DMS 273 treated with DMSO at 0.1 percent for 48 hours (cell line): ENCODE measurements at regions not wholly inside any gene's neighbourhood (a gene's known extent, or its start where the extent isn't known, plus 50 kb on each side); places are given as distances from the start of the nearest gene placed in this dataset.
"Not testable (repeated sequence)": the region's sequence is repeated elsewhere in the genome, so short reads cannot be mapped to it uniquely, and the experiment has no call there.

Source experiments
- DNase-seq: peaks from one replicate; lab custom pipeline; 2025; lab: John Stamatoyannopoulos, UW

DNA sequence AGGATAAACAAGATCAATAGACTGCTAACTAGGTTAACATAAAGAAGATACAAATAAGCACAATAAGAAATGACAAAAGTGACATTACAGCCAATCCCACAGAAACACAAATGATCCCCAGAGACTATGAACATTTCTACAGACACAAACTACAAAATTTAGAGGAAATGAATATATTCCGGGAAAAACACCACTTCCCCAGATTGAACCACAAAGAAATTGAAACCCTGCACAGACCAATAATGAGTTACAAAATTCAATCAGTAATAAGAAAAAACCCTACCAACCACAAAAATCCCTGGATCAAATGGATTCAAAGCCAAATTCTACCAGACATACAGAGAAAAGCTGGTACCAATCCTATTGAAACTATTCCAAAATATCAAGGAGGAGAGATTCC lies 232.4 kb upstream of the RBMS1 start:
- no peak for DNase-seq

DNA sequence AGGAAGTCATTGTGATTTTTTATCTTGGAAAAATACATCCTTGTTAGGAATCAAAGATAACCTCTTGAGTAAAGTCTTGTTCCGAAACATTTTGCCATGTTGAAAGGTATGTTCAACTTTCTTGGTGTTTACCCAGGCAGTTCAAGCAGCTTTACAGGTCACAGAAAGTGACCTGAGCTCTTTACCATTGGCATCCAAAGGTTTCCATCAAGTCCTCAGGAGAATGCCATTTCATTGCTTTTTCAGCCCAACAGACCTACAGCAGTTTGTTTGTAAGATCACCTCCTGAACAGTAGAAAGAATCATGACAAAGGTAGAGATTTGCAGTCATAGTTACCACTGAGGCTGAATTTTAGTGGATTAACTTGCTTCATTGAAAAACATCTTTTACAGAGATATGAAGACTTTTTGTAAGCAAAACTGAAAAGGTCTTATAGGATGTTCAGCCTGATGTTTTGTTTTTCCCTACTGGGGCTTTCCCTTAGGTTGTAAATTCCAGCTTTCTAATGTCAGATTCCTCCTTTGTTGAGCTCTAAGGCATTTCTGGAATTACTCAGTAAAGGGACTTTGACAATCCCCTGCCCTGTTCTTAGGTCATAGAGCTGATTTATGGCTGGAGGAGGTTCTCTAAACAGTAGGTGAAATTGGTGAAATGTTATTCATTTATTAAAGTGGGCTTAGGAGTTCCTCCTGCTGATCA lies 236.8 kb upstream of the RBMS1 start:
- DNase-seq = no peak

DNA sequence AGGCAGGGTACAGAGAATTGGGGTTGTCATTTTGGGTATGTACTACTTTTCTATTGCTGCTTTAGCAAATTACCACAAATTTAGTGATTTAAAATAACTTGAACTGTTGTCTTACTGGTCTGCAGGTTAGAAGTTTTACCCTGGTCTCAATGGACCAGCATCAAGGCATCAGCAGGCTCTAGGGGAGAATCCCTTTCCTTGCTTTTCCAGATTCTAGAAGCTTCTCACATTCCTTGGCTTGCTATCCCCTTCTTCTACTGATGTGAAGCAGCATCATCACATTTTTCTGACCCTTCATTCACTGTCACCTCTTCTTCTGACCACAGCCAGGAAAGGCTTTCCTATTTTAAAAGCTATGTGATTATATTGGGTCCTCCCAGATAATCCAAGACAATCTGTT lies 237.8 kb upstream of the RBMS1 start:
- DNase-seq = no peak

DNA sequence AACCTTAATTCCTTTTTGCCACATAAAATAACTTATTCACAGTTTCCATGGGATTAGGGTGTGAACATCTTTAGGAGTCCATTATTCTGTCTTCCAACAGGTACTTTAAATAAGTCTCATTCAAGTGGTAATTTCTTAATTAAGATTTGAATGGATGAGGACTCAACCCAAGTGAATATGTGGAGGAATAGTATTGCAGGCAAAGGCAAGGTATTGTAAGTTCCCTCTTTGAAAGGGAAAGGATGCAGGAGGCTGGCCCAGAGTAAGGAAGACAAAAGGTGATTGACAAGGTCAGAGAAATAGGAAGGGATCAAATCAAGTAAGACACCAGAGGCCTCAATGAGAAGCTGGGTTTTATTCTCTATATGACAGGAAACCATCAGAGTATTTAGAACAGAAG lies 238.2 kb upstream of the RBMS1 start:
- no peak for DNase-seq

DNA sequence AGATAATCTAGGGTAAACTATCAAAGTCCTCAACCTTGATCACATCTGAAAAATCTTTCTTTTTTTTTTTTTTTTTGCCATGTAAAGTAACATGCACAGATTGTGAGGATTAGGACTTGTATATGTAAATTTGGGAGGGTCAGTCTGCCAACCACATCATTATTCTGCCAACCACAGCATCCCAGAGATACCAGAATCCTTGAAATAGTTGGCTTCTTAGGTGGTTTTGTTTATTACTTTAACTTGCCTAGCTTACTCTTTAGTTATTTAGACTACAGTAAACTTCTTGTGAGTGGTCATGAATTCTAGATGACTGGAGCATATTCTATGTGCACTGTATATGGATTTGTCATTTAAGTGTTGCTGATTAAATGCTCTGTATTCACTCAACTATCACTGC lies 242.1 kb upstream of the RBMS1 start:
- no peak for DNase-seq

DNA sequence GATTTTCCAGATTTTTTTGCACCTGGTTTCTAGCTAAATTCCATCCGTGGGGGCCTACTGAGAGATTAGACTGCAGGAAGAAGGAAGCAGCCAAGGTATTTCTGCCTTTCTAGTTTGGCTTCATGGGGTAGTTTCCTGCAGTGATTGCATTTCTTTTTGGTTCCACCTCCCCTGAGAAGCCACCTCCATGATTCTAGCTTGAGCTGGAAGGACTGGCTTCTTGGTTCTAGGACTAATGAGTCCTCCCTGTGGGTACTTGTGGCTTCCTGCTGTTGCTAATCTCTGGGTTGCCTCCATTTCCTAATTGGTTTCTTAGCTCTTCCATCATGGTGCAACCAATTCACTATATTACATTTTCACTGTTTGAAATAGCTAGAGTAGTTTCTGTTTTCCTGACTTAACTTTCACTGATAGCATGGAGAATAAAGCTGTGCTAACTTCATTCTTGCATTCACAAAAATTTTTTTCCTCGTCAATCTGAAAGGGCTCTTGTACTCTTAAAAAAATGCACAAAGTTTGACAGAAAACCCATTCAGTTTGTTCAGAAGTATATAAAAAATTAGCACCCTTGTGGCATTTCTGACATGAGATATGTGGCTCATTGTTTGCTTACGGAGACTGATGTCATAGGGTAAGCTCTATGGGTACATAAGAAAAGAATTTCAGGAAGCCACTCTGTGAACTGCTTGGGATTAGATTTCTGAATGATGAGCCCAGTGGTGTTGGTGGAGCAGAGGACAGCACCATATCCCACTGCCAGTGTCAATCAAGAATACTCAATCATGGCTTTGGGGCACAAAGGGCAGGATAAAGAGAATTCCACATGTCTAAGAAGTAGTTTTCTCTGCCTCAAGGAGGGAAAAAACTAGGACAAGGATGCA lies 242.8 kb upstream of the RBMS1 start:
- DNase-seq = no peak

DNA sequence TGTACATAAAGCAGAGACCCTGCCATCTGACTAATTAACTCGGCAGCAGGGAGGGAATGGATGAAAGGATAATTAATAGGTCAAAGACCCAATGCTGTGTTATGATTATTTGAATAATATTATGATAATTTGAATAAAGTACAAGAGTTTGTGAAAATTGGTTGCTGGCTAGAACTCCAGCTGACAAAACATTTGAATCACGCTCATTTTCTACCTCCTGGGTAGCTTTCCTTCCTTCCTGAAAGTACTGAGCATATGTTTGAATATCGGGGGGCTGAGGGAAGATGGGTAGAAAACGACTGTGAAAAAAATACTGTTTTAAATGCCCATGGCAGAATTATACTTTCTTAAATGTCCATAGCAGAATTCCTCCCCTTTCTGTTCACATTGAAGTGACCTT lies 243.6 kb upstream of the RBMS1 start:
- DNase-seq = no peak

DNA sequence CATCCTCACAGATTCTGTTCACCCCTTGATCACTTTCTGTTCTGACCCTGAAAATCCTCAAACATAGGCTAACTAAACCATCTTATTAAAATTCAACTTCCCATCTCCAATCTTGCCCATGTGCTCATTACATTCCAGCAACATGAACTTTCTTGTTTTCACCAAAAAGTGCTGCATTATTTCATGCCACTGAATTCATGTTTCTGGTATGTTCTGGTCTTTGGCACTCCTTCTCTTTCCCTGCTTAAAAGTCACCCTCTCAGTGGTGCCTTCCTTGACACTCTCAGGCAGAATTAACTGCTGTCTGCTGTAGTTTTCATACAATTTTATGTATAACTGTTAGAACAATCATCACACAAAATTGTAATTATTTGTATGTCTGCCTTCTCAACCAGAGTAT lies 247.7 kb upstream of the RBMS1 start:
- no peak for DNase-seq

DNA sequence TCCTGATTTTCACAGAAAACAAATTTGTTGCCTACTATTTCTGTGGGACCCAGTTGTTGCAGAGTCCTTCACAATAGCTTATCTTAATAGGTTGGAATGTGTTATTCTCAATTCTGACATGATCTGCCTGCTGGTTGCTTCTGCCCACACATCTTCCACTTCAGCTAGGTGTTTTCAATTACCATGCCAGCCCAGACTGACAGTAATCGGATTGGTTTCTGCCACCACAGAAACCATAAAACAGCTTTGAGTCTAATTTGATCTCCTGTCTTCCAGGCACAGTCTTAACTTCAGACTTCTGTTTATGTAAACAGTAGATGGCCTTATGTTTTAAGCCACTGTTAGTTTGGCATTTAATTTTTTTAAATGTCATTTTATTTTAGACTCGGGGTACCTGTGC lies 248.2 kb upstream of the RBMS1 start:
- no peak for DNase-seq

DNA sequence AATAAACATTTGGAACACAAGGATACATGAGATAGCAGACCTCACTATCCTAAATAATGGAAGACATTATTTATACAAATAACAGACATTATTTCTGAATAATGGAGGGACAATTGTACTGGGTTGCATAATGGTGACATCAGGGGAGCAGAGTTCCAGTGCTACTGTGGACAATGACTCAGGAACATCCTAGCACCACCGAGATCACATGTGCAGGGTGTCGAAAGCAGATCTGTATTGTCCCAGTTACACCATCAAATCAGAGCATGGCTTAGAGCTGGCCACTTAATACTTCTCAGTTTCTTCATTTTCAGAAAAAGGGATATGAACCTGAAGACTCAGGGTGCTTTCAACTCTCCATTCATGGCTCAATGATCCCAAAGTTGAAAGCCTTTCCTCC lies 249.1 kb upstream of the RBMS1 start:
- no peak for DNase-seq

DNA sequence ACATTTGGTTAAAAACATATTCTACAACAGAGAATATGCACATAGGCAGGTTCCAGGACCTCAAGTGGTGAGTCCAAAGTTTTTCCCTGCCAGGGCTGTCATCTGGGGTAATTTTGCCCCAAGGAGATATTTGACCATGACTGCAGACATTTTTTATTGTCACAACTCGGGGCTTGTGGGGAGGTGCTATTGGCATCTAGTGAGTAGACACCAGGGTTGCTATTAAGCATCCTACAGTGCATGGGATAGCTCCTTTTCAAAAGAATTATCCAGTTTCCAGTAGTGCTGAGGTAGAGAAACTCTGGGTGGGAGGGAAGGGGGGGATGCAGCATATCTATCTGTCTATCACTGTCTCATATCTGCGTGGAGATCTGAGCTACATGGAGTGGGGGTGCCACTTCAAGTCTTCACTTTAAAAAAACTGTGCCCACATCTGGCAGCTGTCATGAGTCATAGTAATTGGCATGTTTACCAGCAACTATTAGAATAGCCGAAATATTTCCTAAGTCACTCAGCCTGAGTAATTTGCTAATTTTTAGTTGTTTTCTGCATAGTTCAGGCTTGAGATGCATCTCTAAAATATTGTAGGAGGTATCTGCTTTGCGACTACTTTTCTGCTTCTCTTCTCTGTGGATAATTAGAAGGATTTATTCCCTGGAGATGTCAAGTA lies 254.0 kb upstream of the RBMS1 start:
- DNase-seq = no peak

DNA sequence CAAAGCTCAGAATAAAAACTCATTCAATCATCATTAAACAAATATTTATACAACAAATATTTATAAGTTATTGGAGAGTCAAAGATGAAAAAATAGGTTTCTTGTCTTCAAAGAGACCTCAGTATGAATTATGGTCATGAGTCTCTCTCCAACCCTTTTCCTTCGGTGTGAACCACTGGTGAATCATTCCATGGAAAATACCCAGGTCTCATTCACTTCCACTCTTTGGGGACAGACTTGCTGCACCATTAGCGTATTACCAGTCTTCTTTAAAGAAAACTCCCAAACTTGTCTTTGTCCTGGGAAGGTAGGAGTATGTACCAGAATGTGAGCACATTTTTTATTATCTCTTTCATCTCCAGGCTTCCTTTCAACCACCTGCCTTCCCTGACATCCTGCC lies 257.4 kb upstream of the RBMS1 start:
- no peak for DNase-seq

DNA sequence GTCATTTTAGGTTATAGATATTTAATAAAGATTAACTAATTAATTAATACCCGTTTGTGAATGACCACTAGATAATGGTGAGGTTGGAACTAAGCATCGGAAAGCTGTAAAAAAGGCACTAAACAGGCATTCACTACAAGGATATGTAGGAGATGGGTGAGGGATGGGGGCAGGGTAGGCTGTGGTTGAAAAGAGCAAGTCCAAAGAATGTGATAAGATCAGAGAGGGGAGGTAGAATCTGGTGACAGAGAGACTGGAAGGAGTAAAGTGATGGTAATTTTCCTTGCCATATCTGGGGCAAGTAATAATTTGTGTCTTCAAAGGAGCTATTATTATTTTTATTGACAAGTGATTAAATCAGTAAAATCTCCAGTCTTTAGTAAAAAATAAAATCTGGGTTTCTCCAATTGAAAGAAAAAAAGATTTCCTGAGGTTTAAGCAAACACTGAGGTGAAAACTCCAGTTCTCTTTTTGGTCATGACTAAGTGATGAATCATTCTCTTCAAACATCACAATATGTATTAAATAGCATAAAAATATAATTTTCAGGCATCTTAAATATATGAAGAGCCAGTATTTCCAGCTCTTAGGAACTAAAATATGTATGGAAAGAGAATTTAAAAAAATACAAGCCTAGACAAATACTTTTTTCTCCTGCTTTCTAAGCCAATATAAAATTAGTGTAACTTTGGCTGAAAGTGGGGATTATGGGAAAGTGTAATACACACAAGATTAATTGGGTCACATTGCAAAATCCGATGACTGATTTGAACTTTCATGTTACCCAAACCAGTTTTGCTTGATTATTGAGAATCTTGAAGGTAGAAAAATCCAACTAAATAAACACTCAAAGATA lies 259.1 kb upstream of the RBMS1 start:
- no peak for DNase-seq

DNA sequence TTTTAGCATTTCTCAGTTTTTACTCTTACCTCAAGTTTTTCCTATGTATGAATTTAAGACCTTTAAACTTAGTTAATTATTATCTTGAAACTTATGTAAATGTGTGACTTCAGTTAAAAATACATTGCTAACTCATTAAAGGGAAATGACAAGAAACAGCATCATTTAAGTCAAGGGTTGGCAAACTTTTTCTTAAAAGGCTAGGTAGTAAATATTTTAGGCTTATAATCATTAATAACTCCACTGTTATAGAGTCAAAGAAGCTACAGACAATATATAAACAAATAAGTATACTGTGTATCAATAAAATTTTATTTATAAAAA lies 259.7 kb upstream of the RBMS1 start:
- no peak for DNase-seq

DNA sequence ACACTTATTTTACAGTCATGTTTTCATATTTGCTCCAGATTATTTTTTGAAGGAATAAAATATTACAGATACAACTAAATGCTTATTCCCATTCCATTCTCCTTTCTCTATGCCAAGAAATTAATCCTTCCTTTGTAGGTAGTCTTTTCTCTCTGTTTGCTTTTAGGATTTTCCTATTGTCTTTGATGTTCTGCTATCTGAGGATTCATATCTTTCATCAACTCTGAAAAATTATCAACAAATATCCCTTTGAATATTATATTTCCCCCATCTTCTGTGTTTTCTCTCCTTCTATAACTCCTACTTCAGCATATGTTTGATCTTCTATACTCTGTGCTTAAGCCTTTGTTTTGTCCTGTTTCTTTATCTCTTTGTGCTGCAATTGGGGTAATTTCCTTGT lies 260.4 kb upstream of the RBMS1 start:
- DNase-seq = no peak

DNA sequence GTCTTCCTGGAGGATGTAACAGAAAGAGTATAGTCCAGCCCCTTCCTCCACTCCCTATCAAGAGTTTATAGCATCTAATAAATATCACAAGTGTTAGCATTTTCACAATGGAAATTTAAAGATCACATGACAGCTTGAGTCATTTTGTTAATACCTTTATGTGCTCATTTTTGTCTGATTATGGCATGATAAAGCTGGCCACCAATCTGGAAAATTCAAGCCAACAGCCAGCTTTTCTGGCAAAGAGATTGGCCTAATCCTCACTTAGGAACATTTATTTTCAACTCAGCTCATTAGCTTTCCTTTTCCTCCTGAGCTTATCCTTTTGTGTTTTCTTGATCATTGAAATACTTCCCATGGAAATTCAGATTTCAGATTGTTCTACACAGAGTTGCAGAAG lies 262.9 kb upstream of the RBMS1 start:
- DNase-seq = no peak

DNA sequence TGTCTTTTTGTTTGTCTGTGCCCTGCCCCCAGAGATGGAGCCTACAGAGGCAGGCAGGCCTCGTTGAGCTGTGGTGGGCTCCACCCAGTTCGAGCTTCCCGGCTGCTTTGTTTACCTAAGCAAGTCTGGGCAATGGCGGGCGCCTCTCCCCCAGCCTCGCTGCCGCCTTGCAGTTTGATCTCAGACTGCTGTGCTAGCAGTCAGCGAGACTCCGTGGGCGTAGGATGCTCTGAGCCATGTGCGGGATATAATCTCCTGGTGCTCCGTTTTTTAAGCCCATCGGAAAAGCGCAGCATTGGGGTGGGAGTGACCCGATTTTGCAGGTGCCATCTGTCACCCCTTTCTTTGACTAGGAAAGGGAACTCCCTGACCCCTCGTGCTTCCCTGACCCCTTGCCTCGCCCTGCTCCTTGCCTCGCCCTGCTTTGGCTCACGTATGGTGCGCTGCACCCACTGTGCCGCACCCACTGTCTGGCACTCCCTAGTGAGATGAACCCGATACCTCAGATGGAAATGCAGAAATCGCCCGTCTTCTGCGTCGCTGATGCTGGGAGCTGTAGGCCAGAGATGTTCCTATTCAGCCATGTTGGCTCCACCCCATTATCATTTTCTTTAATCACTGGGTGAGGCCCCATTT lies 269.0 kb upstream of the RBMS1 start:
- DNase-seq = not testable (repeated sequence)

DNA sequence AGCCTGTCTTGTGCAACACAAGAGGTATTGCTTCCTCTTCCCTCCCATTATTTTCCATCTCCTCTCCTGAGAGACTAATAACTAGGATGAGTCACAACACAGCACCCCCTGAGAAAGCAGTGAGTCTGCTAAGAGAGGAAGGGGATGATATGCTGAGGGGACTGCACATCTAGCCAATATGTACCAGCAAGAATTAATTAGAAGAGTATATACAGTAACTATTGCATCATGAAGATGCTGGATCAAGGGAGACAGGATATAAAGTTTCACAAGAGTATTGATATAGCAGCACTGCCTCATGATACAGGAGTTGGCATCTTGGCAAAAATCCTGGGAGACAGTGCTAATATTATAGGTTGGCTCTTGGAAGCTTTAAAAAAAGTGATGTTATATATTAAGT lies 289.9 kb upstream of the RBMS1 start:
- DNase-seq = no peak

DNA sequence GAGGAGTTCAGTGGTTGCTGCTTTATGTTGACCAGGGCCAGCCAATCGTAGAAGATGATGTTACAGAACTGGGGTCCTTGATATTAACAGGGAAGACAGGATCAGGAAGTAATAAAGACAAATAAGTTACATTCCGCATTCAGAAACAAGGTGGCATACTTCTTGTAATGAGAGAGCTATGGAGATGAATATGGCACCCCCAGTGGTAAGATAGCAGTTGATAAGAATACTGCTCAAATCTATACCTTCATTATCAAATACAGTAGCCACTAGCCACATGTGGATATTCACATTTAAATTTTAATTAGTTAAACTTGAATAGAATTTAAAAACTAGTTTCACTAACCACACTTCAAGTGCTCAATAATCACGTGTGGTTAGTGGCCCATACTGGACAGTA lies 290.4 kb upstream of the RBMS1 start:
- DNase-seq = no peak

DNA sequence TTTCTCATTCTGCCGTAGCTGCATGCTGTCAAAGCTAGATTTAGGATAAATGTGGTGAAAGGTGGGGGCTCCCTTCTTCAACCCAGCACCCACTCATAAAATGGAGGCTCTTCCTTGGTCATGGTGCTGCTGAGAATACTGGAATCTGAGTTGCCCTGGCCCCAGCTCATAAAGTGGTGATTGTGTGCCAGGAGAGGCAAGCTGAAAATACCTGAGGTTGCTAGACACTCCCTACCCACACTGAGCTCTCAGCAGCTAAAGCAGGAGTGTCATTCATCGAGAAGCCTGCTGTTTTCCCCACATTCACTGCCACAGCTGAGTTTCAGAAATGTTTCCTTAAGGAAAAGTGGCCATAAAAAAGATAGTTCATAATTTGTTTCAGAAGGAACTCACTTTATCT lies 297.1 kb upstream of the RBMS1 start:
- no peak for DNase-seq

DNA sequence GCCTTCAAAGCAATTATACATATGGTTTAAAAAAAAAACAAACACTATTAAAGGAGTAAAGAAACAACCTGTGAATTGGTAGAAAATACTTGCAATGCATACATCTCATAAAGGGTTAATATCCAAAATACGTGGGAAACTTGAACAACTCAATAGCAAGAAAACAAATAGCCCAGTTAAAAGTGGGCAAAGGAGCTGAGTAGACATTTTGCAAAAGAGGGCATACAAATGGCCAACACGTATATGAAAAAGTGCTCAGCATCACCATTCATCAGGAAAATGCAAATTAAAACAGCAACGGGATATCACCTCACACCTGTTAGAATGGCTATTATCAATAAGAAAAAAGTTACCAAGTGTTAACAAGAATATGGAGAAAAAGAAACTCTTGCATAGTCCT lies 298.3 kb upstream of the RBMS1 start:
- no peak for DNase-seq

DNA sequence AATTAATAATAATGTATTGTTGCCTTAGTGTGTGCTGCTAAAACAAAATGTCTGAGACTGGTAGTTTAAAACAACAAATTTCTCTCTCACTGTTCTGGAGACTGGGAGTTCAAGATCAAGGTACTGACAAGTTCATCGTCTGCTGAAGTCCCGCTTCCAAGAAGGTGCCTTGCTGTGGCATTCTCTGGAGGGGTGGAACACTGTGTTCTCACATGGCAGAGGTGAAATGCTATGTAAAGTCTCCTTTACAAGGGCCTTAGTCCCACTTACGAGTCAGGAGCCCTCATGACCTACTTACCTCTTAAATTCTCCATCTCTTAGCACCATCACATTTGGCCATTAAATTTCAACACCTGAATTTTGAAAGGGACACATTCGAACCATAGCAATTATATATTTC lies 299.2 kb upstream of the RBMS1 start:
- DNase-seq = no peak
